ENCODE measurements at regions not wholly inside any gene's neighbourhood (a gene's known extent, or its start where the extent isn't known, plus 50 kb on each side); places are given as distances from the start of the nearest gene placed in this dataset.

DNA sequence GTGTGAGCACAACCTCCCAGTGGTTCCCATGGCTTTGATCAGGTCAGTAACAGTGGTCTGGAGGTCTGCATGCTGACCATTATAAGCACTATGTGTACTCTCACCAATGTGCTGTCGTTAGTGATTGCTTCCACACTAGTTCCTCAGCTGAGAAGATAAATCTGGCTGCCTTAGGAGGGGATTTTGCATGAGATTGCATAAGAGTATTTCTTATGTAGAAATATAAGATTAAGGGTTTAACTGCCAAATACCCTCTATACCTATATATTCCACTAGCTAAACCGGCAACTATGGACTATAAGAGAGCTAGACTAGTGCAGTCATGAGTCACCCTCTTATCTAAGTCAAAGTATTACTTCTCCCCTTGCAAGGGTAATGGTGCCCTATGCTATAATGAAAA lies 580.2 kb downstream of the CDH11 start:
- Histone ChIP-seq H3K4me3 (replicated peaks; ENCODE audit: insufficient read depth, low read length) (no peak overlapping the region), H3K27ac (replicated peaks) (no peak overlapping the region), H3K27me3 (ENCODE audit: insufficient read depth, poor library complexity, severe bottlenecking) (no peaks in the 10 kb centered on the region)
- TF ChIP-seq GABPA (IDR thresholded peaks at IDR 0.05; ENCODE audit: low read depth) (no peak), POLR2AphosphoS5 (IDR thresholded peaks at IDR 0.05; ENCODE audit: low read depth) (no peak), SPI1 (IDR thresholded peaks at IDR 0.05; ENCODE audit: borderline replicate concordance, low read depth) (no peak)
- TF ChIP-seq, protein P1, sequence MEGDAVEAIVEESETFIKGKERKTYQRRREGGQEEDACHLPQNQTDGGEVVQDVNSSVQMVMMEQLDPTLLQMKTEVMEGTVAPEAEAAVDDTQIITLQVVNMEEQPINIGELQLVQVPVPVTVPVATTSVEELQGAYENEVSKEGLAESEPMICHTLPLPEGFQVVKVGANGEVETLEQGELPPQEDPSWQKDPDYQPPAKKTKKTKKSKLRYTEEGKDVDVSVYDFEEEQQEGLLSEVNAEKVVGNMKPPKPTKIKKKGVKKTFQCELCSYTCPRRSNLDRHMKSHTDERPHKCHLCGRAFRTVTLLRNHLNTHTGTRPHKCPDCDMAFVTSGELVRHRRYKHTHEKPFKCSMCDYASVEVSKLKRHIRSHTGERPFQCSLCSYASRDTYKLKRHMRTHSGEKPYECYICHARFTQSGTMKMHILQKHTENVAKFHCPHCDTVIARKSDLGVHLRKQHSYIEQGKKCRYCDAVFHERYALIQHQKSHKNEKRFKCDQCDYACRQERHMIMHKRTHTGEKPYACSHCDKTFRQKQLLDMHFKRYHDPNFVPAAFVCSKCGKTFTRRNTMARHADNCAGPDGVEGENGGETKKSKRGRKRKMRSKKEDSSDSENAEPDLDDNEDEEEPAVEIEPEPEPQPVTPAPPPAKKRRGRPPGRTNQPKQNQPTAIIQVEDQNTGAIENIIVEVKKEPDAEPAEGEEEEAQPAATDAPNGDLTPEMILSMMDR (IDR thresholded peaks at IDR 0.05; ENCODE audit: insufficient read depth, low read length): no peak
- TF ChIP-seq, protein P2, sequence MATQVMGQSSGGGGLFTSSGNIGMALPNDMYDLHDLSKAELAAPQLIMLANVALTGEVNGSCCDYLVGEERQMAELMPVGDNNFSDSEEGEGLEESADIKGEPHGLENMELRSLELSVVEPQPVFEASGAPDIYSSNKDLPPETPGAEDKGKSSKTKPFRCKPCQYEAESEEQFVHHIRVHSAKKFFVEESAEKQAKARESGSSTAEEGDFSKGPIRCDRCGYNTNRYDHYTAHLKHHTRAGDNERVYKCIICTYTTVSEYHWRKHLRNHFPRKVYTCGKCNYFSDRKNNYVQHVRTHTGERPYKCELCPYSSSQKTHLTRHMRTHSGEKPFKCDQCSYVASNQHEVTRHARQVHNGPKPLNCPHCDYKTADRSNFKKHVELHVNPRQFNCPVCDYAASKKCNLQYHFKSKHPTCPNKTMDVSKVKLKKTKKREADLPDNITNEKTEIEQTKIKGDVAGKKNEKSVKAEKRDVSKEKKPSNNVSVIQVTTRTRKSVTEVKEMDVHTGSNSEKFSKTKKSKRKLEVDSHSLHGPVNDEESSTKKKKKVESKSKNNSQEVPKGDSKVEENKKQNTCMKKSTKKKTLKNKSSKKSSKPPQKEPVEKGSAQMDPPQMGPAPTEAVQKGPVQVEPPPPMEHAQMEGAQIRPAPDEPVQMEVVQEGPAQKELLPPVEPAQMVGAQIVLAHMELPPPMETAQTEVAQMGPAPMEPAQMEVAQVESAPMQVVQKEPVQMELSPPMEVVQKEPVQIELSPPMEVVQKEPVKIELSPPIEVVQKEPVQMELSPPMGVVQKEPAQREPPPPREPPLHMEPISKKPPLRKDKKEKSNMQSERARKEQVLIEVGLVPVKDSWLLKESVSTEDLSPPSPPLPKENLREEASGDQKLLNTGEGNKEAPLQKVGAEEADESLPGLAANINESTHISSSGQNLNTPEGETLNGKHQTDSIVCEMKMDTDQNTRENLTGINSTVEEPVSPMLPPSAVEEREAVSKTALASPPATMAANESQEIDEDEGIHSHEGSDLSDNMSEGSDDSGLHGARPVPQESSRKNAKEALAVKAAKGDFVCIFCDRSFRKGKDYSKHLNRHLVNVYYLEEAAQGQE (IDR thresholded peaks at IDR 0.05; ENCODE audit: insufficient replicate concordance, low read depth): no peak
- no peak for DNase-seq (ENCODE audit: low read depth in 1 of 2, low spot score in 1 of 2)

DNA sequence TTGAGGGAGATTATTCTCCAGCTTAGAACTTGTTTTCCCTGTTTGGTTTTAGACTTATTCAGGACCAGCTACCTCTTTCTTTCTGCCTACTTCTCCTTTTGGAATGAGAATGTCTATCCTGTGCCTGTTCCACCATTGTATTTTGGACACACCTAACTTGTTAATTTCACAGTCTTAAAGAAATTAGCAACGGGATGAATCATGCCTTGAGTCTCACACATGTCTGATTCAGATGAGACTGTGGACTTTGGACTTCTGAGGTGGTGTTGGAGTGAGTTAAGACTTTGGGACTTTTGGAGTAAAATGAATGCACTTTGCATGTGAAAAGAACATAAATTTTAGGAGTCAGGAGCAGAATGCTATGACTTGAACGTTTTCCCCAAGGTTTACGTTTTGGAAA lies 581.4 kb downstream of the CDH11 start:
- Histone ChIP-seq H3K4me3 (replicated peaks; ENCODE audit: insufficient read depth, low read length) (no peak overlapping the region), H3K27ac (replicated peaks) (no peak overlapping the region), H3K27me3 (ENCODE audit: insufficient read depth, poor library complexity, severe bottlenecking) (no peaks in the 10 kb centered on the region)
- DNase-seq (ENCODE audit: low read depth in 1 of 2, low spot score in 1 of 2): no peak
- no peak for TF ChIP-seq GABPA (IDR thresholded peaks at IDR 0.05; ENCODE audit: low read depth)
- no peak for TF ChIP-seq SPI1 (IDR thresholded peaks at IDR 0.05; ENCODE audit: borderline replicate concordance, low read depth)
- TF ChIP-seq, protein P1 (IDR thresholded peaks at IDR 0.05; ENCODE audit: insufficient read depth, low read length): no peak
- TF ChIP-seq, protein P2 (IDR thresholded peaks at IDR 0.05; ENCODE audit: insufficient replicate concordance, low read depth): no peak
- TF ChIP-seq POLR2AphosphoS5 (IDR thresholded peaks at IDR 0.05; ENCODE audit: low read depth): no peak

DNA sequence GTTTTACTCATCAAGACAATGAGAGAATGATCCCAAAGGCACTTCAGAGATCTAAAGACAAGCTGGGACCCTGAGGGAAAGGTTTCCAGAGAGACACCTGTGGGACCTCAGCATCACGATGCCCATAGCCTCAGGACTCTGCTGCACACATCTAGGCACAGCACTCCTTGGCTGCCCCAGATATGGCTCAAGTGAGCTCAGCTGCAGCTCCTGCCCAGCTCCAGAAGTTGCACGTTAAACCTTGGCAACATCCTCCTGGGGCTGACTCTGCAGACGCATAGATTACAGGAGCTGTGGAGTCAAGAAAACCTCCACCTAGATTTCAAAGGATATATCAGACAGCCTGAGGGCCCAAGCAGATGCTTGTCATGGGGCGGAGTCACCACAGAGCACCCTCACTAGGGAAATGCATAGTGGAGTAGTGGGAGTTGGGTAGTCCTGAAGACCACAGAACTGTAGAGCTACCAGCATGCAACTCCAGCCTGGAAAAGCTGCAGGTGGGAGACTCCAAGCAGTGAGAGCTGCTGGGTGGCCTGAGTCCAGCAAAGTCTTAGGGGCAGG lies 582.0 kb downstream of the CDH11 start:
- no peak for DNase-seq (ENCODE audit: low read depth in 1 of 2, low spot score in 1 of 2)
- no peak overlapping the region for H3K27ac ChIP-seq (replicated peaks)
- H3K4me3 ChIP-seq (replicated peaks; ENCODE audit: insufficient read depth, low read length): no peak overlapping the region
- TF ChIP-seq GABPA (IDR thresholded peaks at IDR 0.05; ENCODE audit: low read depth) (no peak), POLR2AphosphoS5 (IDR thresholded peaks at IDR 0.05; ENCODE audit: low read depth) (no peak), SPI1 (IDR thresholded peaks at IDR 0.05; ENCODE audit: borderline replicate concordance, low read depth) (no peak)
- TF ChIP-seq, protein P1 (IDR thresholded peaks at IDR 0.05; ENCODE audit: insufficient read depth, low read length): no peak
- TF ChIP-seq, protein P2 (IDR thresholded peaks at IDR 0.05; ENCODE audit: insufficient replicate concordance, low read depth): no peak
- no peaks in the 10 kb centered on the region for H3K27me3 ChIP-seq (ENCODE audit: insufficient read depth, poor library complexity, severe bottlenecking)

Data from HL-60 (cell line).